D721Med (cell line): ENCODE measurements at regions not wholly inside any gene's neighbourhood (a gene's known extent, or its start where the extent isn't known, plus 50 kb on each side); places are given as distances from the start of the nearest gene placed in this dataset.

Source experiments
- DNase-seq: peaks from one replicate; pipeline ENCODE4 v3.0.0; 2011; ENCODE audit warnings: low spot score; ENCODE audit not compliant: insufficient read length
- FAIRE-seq: peaks from 2 replicates; lab custom pipeline; 2011; peaks lifted over from hg19 to GRCh38; lab: Jason Lieb, UNC
- TF ChIP-seq, protein P1 (sequence below): IDR thresholded peaks from 2 replicates; pipeline ENCODE4 v1.5.1; 2012; ENCODE audit warnings: mild to moderate bottlenecking, control low read depth; ENCODE audit not compliant: insufficient read depth; ENCODE audit errors: missing control alignments

DNA sequence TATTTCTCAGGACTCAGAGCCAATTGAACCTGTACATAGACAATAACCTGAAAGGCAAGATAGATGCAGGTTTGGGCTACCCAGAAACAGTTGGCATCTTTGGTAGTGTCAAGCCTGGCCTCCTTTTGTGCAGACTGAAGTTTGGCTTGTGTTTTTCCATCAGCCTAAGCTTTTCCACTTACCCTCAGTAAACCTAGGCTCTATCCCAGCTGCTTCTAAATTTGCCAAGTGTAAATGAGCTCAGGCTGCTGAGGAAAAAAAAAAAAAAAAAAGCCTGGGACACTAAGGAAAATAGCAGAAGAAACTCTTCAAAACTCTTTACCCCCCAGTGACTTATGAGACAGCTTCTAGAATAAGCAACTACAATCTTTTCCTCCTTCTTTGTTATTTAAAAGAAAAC is 316.3 kb upstream of the SORCS1 start:
- TF ChIP-seq, protein P1, sequence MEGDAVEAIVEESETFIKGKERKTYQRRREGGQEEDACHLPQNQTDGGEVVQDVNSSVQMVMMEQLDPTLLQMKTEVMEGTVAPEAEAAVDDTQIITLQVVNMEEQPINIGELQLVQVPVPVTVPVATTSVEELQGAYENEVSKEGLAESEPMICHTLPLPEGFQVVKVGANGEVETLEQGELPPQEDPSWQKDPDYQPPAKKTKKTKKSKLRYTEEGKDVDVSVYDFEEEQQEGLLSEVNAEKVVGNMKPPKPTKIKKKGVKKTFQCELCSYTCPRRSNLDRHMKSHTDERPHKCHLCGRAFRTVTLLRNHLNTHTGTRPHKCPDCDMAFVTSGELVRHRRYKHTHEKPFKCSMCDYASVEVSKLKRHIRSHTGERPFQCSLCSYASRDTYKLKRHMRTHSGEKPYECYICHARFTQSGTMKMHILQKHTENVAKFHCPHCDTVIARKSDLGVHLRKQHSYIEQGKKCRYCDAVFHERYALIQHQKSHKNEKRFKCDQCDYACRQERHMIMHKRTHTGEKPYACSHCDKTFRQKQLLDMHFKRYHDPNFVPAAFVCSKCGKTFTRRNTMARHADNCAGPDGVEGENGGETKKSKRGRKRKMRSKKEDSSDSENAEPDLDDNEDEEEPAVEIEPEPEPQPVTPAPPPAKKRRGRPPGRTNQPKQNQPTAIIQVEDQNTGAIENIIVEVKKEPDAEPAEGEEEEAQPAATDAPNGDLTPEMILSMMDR, result no peak
- no peak for DNase-seq
- FAIRE-seq, result no peak

DNA sequence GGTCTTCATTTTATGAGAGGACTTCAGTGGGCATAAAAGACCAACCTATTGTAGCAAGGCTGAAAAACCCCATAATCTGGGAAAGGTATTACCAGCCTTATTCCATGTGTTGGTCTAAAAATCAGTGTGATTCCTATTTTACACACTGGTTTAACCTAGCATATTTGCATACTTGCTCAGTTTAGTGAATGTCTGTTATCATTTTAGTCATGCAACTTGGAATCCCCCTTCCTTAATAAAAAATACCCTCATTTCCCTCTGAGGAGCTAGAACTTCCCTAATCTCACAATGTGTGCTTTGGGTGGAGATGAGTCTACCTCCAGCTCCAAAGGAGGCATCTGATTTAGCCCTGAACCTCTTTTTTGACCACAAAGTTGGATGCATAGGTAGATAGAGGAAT is 312.8 kb upstream of the SORCS1 start:
- no peak for FAIRE-seq
- DNase-seq, result no peak
- TF ChIP-seq, protein P1, result no peak

DNA sequence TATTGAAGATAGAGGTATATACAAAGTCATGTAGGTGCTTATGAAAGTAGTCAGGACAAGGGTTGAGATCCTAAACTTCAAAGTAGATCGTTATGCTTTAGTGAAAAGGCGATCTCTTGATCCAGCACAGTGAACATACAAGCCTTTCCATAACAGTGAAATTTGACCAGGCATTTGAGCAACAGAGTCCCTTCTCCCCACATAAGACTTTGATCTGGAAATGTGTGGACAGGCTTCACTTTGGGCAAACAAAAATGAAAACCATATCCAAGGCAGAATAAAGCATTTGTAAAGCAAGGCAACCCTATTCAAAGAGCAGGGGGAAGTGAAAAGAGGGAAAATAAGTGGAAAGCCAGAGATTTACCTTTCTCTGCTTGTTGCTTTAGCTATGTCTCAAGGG is 311.9 kb upstream of the SORCS1 start:
- FAIRE-seq, result no peak
- no peak for DNase-seq

DNA sequence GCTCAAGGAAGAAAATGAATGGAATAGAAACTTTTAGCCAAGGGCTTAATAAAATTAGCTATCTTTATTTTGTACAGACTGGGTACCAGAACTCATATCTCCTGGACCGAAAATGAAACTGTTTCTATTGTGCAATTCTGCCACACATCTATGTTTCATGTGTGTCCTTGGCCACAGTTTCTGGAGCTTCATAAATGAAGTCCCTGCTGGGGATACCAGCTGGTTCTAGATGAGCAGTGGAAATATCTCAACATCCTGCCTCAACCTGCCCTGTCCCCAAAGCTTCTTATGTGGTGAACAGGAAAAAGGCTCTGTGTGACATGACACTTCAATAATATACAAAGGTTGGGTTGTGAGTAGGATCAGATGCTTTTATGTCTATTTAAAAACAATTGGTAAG is 310.1 kb upstream of the SORCS1 start:
- no peak for DNase-seq
- TF ChIP-seq, protein P1, result no peak
- FAIRE-seq, result no peak

More for the DNA sequence above, 311.9 kb upstream of the SORCS1 start:
- TF ChIP-seq, protein P1, result no peak

DNA sequence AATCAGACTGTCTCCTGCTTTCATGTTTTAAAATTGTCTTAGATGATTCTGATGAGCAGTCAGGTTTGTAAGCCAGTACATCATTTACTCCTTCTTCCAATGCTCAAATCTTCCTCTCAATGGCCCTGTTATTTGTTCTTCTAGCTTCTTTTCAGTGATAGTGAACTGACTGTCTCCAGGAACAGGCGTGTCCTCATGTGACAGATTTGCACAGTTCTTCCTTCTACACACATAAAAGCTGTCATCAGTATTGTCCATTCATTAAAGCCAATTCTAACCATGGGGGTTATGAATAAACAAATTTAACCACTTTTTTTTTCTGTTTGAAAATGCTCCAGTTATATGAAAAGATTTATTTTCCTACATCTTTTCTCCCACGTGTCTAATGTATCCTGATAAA is 308.7 kb upstream of the SORCS1 start:
- FAIRE-seq (no peak), DNase-seq (no peak)
- TF ChIP-seq, protein P1, result no peak

DNA sequence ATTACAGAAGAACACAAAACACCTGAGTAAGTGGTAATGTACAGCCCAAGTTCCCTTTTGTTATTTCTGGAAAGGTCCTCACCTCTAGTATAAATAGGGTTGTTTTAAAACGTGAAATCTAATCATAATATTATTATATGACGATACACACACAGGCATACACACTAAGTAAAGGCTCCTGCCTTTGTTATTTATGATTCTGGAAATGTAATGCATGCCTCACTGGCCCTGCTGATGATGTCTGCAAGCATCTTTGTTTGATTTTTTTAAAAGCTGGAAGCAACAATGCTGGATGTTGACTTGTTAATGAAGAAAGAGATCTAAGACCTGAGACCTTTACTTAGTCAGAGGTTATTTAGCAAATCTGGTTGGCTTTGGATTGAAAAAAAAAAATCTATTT is 307.4 kb upstream of the SORCS1 start:
- TF ChIP-seq, protein P1, result no peak
- DNase-seq, result no peak
- no peak for FAIRE-seq

DNA sequence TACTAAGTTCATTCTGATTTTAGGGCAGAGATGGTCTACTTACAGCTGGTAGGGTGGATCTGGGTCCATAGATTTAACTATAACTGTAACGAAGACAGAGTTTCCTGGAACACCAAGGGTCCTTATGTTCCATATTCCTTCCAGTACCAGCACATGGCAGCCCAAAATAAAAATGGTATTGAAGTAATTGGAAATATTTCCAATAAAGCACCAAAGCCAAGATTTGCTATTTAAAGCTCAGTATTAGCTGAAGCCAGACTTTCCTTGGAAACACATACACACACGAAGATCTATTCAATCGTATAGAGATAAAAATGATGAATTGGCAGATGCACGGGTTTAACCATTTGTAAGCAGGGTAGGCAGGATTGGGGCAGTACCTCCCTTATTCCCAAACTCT is 289.1 kb upstream of the SORCS1 start:
- TF ChIP-seq, protein P1, result no peak
- DNase-seq (no peak), FAIRE-seq (no peak)
